ENCODE measurements at regions not wholly inside any gene's neighbourhood (a gene's known extent, or its start where the extent isn't known, plus 50 kb on each side); places are given as distances from the start of the nearest gene placed in this dataset.

- Histone ChIP-seq H3K9me3 (ENCODE audit: control insufficient read depth, insufficient read depth, low read length) (no peaks in the 10 kb centered on the region), H3K4me1 (ENCODE audit: control insufficient read depth, insufficient read depth, low read length) (no peaks in the 10 kb centered on the region), H3K4me3 (ENCODE audit: low read length) (no peak overlapping the region), H3K27ac (ENCODE audit: low read length) (no peak overlapping the region), H3K36me3 (ENCODE audit: control insufficient read depth, insufficient read depth, low read length) (no peaks in the 10 kb centered on the region), H3K27me3 (ENCODE audit: control insufficient read depth, insufficient read depth, low read length) (no peaks in the 10 kb centered on the region)
- H3K27me3 Mint-ChIP-seq (ENCODE audit: low read depth in 2 of 2), result no peaks in the 10 kb centered on the region
- 72% methylated on average over 2 of the region's 3 CpGs for WGBS (ENCODE audit: insufficient coverage)
- DNase-seq (no peak), ATAC-seq (no peak)
- TF ChIP-seq CTCF (IDR thresholded peaks at IDR 0.05), result no peak
- H3K27ac Mint-ChIP-seq, result no peak overlapping the region
- intact Hi-C loops (cut with micrococcal nuclease), result no loop called here
- no peak overlapping the region for H3K4me3 Mint-ChIP-seq
- peaks cover 2 to 5% of the 10 kb centered on the region in 2 donors for H3K9me3 Mint-ChIP-seq
- H3K36me3 Mint-ChIP-seq, result peaks cover 4% of the 10 kb centered on the region
- H3K4me1 Mint-ChIP-seq, result no peaks in the 10 kb centered on the region
Measured at GRCh38 chr12:77401064-77401769, 335.8 kb upstream of the E2F7 start.

DNA sequence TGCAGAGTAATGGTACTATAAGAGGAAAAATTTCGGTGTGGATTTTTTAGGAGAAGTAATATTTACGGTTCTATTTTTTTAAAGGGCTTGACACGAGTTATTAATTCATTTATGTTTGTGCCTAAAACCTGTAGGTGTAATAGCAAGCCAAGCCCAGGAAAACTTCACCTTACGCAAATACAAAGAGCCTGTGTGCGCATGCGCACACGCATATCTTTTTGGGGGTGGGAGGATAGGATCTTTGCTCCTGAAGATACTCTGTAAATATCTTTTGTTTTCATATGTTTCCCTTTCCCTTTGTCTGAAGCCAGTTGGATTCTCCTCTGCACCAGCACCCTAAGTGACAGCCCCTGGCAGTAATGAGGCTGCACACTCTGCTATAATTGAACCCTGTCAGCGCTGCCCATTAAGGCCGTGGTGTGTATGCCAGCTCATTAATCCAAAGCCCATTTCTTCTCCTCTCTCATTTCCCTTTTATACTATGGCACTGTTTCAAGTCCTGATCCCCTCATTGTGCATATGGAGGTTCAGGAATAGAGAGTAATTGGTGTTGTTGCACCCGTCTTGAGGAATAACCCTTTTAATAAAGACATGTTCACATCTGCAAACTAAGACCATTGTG is 327.2 kb upstream of the E2F7 start:
- no peak for TF ChIP-seq CTCF (IDR thresholded peaks at IDR 0.05)
- Histone ChIP-seq H3K36me3 (ENCODE audit: control insufficient read depth, insufficient read depth, low read length) (no peaks in the 10 kb centered on the region), H3K27me3 (ENCODE audit: control insufficient read depth, insufficient read depth, low read length) (no peaks in the 10 kb centered on the region), H3K4me3 (ENCODE audit: low read length) (no peak overlapping the region), H3K27ac (ENCODE audit: low read length) (no peak overlapping the region), H3K4me1 (ENCODE audit: control insufficient read depth, insufficient read depth, low read length) (no peaks in the 10 kb centered on the region), H3K9me3 (ENCODE audit: control insufficient read depth, insufficient read depth, low read length) (no peaks in the 10 kb centered on the region)
- Mint-ChIP-seq H3K9me3 (peaks cover 10 to 11% of the 10 kb centered on the region in 2 donors), H3K27ac (no peak overlapping the region), H3K36me3 (peaks cover 4% of the 10 kb centered on the region), H3K27me3 (ENCODE audit: low read depth in 2 of 2) (no peaks in the 10 kb centered on the region), H3K4me1 (no peaks in the 10 kb centered on the region), H3K4me3 (no peak overlapping the region)
- 88% methylated on average over 10 of the region's 10 CpGs for WGBS (ENCODE audit: insufficient coverage)
- intact Hi-C loops (cut with micrococcal nuclease), result no loop called here
- DNase-seq, result no peak
- ATAC-seq, result no peak

- intact Hi-C loops (cut with micrococcal nuclease), result no loop called here
- no peaks in the 10 kb centered on the region for H3K4me1 Mint-ChIP-seq
- Histone ChIP-seq H3K27me3 (ENCODE audit: control insufficient read depth, insufficient read depth, low read length) (no peaks in the 10 kb centered on the region), H3K4me1 (ENCODE audit: control insufficient read depth, insufficient read depth, low read length) (no peaks in the 10 kb centered on the region), H3K27ac (ENCODE audit: low read length) (no peak overlapping the region), H3K9me3 (ENCODE audit: control insufficient read depth, insufficient read depth, low read length) (no peaks in the 10 kb centered on the region), H3K4me3 (ENCODE audit: low read length) (no peak overlapping the region), H3K36me3 (ENCODE audit: control insufficient read depth, insufficient read depth, low read length) (no peaks in the 10 kb centered on the region)
- WGBS (ENCODE audit: insufficient coverage), result 88% methylated on average over 2 of the region's 2 CpGs
- no peaks in the 10 kb centered on the region for H3K27me3 Mint-ChIP-seq (ENCODE audit: low read depth in 2 of 2)
- peaks cover 3 to 9% of the 10 kb centered on the region in 2 donors for H3K9me3 Mint-ChIP-seq
- no peak overlapping the region for H3K4me3 Mint-ChIP-seq
- ATAC-seq (no peak), DNase-seq (no peak)
- no peak overlapping the region for H3K27ac Mint-ChIP-seq
- no peak for TF ChIP-seq CTCF (IDR thresholded peaks at IDR 0.05)
- H3K36me3 Mint-ChIP-seq, result no peaks in the 10 kb centered on the region
Measured at GRCh38 chr12:77388445-77389265, 323.3 kb upstream of the E2F7 start.
